Small intestine (tissue), 7 donors: ENCODE measurements at regions not wholly inside any gene's neighbourhood (a gene's known extent, or its start where the extent isn't known, plus 50 kb on each side); places are given as distances from the start of the nearest gene placed in this dataset.

Source experiments
- DNase-seq, 2 donors: peaks; one replicate each; pipeline versions ENCODE4 v3.0.0 to v3.0.0-alpha.2; 2013
- FAIRE-seq: peaks from 2 replicates; lab custom pipeline; 2012; peaks lifted over from hg19 to GRCh38; lab: Jason Lieb, UNC
- H3K27ac ChIP-seq, 3 donors: one replicate each; pipeline ENCODE4 v1.5.1; 2013; ENCODE audit warnings: low read length in 2 of 3, mild to moderate bottlenecking in 2 of 3, control low read depth in 1 of 3, inconsistent platforms in 1 of 3, low read depth in 1 of 3, moderate library complexity in 1 of 3
- H3K27me3 ChIP-seq, 3 donors: one replicate each; pipeline ENCODE4 v1.6.1; 2013; ENCODE audit warnings: low read length in 3 of 3, inconsistent platforms in 1 of 3; ENCODE audit not compliant: control insufficient read depth in 3 of 3, insufficient read depth in 3 of 3
- H3K36me3 ChIP-seq, 3 donors: one replicate each; pipeline ENCODE4 v1.6.1; 2013; ENCODE audit warnings: low read length in 3 of 3, inconsistent platforms in 1 of 3, low read depth in 1 of 3, mild to moderate bottlenecking in 1 of 3, moderate library complexity in 1 of 3; ENCODE audit not compliant: control insufficient read depth in 3 of 3, insufficient read depth in 2 of 3
- H3K4me1 ChIP-seq, 3 donors: one replicate each; pipeline ENCODE4 v1.6.1; 2013; ENCODE audit warnings: low read length in 2 of 3, inconsistent platforms in 1 of 3, low read depth in 1 of 3, mild to moderate bottlenecking in 1 of 3, moderate library complexity in 1 of 3; ENCODE audit not compliant: control insufficient read depth in 3 of 3, insufficient read depth in 2 of 3
- H3K4me3 ChIP-seq, 3 donors: one replicate each; pipeline ENCODE4 v1.5.1; 2013; ENCODE audit warnings: low read length in 3 of 3, control low read depth in 1 of 3, inconsistent platforms in 1 of 3, low read depth in 1 of 3, mild to moderate bottlenecking in 1 of 3, moderate library complexity in 1 of 3
- H3K9me3 ChIP-seq, 2 donors: one replicate each; pipeline ENCODE4 v1.6.1; 2013; ENCODE audit warnings: low read depth in 1 of 2, low read length in 1 of 2; ENCODE audit not compliant: control insufficient read depth in 2 of 2, insufficient read depth in 1 of 2
- WGBS, 3 donors: extraction: QIAGEN DNeasy Blood & Tissue Kit; methylation state at CpG; one replicate each; pipeline ENCODE4 v1.1.7; 2013; 5-methylcytosine and 5-hydroxymethylcytosine counted together
- donor health status: healthy with polysubstance abuse.
- donor health status: control.
- donor health status: control.
- donor health status: Bipolar disorder and iron deficiency.
- donor health status: healthy.

DNA sequence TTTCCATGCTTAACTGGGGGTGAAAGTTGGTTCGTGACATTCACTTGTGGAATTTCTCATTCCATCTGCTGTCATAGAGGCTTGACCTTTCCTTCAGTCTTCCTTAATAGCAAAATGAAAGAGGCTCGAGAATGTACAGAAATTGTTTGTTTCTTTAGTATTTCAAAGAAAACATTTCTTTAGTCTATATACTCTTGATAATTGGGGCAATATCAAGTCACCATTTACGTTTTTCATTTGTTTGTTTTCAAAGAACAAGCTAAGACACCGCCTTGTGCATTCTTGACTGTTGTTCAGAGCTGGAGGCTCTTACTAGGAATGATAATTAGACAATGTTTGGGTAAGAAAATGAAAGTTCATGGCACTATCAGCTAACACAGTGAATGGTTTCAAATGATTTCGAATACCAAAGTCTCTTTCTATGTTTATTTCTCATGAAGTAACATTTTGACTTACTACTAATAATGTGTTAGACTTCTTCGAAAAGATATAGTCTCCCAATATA, 835.4 kb downstream of the SEMA5A start:
- Histone ChIP-seq H3K27me3 (no peaks in the 10 kb centered on the region), H3K27ac (no peak overlapping the region), H3K36me3 (no peaks in the 10 kb centered on the region), H3K4me3 (no peak overlapping the region), H3K4me1 (no peaks in the 10 kb centered on the region), H3K9me3 (peaks cover 0 to 4% of the 10 kb centered on the region in 2 donors)
- WGBS, 3 donors = 62 to 71% (median 63%) methylated on average over 6 of the region's 6 CpGs
- FAIRE-seq = no peak
- no peak for DNase-seq

DNA sequence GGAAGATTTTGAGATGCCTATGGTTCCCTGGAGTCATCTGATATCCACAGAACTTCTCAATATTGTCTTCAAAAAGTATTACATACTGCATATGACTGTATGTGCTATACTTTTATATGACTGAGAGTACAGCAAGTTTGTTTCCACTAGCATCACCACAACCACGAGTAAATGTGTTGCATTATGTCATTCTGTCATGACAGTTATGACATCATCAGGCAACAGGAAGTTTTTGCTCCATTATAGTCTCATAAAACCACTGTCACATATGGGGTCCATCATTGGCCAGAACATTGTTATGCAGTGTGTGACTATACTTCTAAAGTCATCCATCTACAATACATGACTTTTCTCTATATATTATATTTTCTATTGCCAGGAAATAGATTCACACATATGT, 831.7 kb downstream of the SEMA5A start:
- Histone ChIP-seq H3K4me1 (no peaks in the 10 kb centered on the region), H3K36me3 (no peaks in the 10 kb centered on the region), H3K27ac (no peak overlapping the region), H3K4me3 (no peak overlapping the region), H3K9me3 (no peaks in the 10 kb centered on the region), H3K27me3 (no peaks in the 10 kb centered on the region)
- 25 to 32% (median 31%) methylated on average over 1 of the region's 1 CpG for WGBS, 3 donors
- FAIRE-seq = no peak
- DNase-seq = no peak

DNA sequence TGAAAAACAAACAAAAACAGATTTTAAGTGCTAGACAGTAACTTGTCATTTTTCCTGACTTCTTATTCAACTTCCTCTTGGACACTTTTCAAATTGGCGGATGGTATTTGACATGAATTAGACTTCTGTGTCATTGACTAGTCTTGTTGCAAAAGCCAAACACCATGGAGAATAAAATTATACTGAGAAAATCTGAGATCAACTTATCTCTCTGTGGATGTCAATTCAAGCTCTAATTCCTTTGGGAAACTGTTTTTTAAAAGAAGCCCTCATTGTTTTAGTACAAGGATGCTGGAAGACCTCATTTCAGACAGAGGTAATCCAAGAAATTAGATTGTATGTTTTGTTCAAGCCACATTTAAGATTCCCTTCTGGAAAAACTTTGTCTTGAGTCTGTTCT, 831.0 kb downstream of the SEMA5A start:
- Histone ChIP-seq H3K36me3 (no peaks in the 10 kb centered on the region), H3K27ac (no peak overlapping the region), H3K4me3 (no peak overlapping the region), H3K4me1 (no peaks in the 10 kb centered on the region), H3K27me3 (no peaks in the 10 kb centered on the region), H3K9me3 (no peaks in the 10 kb centered on the region)
- FAIRE-seq (no peak), DNase-seq (no peak)
- 78 to 92% (median 81%) methylated on average over 1 of the region's 1 CpG for WGBS, 3 donors

DNA sequence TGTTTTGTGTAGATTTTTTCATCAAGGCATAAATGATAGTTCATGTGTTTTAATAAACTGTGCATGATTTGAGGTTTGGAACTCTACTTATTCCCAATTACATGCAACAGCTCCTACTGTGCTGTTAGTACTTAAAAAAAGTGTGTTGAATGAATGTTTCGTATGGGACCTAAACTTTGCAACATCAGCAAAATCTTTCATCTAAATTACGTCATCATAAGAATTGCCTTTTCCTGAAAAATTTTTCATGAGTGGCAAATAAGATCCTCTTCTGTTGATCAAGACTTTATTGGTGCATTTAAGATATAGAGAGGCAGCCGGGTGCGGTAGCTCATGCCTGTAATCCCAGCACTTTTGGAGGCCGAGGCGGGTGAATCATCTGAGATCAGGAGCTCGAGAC, 826.1 kb downstream of the SEMA5A start:
- Histone ChIP-seq H3K27ac (no peak overlapping the region), H3K4me1 (no peaks in the 10 kb centered on the region), H3K9me3 (no peaks in the 10 kb centered on the region), H3K36me3 (no peaks in the 10 kb centered on the region), H3K4me3 (no peak overlapping the region), H3K27me3 (no peaks in the 10 kb centered on the region)
- WGBS, 3 donors = 81 to 91% (median 90%) methylated on average over 7 of the region's 7 CpGs
- DNase-seq = no peak
- FAIRE-seq = no peak

DNA sequence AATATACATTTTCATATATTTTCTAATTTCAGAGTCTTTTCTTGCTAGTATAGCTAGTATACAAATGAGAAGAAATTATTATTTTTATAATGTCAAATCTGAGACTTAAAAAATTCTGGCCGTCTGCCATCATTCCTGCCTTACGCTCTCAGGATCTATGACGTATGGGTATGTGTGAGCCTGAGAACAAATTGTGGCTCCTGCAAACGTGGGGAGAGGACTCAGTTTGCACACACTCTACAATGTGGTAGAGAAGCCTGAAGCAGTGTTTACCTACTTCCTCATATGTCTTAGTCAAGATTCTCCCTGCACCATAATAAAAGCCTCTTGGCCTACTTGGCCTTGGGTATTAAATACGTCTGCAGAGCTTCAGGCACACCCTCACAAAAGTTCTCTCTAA, 825.4 kb downstream of the SEMA5A start:
- no peak overlapping the region for H3K4me3 ChIP-seq
- H3K27ac ChIP-seq = no peak overlapping the region
- no peaks in the 10 kb centered on the region for H3K9me3 ChIP-seq
- DNase-seq (no peak), FAIRE-seq (no peak)
- H3K27me3 ChIP-seq = no peaks in the 10 kb centered on the region
- H3K4me1 ChIP-seq = no peaks in the 10 kb centered on the region
- 59 to 68% (median 62%) methylated on average over 5 of the region's 5 CpGs for WGBS, 3 donors
- H3K36me3 ChIP-seq = no peaks in the 10 kb centered on the region

DNA sequence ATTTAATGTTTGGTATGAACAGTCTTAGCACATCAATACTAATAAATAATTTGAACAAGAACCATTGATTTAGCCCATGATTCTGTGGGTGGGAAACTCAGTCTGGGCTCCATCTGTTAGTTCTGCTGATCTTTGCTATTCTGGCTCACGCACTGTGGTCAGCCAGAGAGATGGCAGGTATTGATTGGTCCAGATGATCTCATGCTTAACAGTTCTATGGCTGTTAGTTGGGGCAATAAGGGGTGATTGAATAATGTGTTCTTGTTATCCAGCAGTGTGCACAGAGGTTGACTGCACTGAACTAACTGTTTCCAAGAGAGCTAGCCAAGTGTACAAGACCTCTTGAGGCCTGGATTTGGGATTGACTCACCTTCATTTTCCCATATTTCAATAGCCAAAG, 824.3 kb downstream of the SEMA5A start:
- no peak for FAIRE-seq
- 48 to 64% (median 57%) methylated on average over 1 of the region's 1 CpG for WGBS, 3 donors

DNA sequence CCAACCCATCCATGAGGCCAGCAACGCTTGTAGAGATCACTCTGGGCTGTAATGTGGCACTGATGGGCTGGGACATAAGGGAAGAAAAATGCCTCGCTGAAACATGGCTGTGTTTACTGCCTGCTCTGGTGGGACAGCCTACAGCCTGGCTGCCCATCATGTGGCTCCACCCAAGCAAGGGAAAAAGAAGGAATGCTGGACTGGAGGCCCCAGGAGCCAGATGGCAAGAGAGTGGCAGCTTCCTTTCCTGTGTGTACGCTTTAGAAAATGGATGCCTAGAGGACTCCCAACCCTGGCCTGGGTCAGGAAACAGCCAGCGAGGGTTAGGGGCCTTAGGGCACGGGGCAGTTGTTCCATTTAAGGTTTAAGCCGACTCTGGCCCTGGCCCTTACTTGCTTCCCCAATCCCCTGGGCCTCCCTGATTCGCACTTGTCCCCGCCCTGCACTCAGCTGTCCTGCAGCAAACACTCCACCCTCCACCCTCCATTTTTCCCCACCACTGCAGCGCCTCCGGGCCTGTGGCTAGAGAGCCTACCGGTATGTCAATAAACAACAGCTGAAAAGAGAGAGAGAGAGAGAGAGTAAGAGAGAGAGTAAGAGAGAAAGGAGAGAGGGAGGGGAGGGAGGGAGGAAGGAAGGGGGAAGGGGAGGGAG, 819.4 kb downstream of the SEMA5A start:
- H3K36me3 ChIP-seq = no peaks in the 10 kb centered on the region
- no peak for FAIRE-seq
- DNase-seq = no peak
- H3K4me1 ChIP-seq = no peaks in the 10 kb centered on the region
- WGBS, 3 donors = 73 to 78% (median 73%) methylated on average over 11 of the region's 11 CpGs
- no peaks in the 10 kb centered on the region for H3K27me3 ChIP-seq
- no peak overlapping the region for H3K27ac ChIP-seq
- no peak overlapping the region for H3K4me3 ChIP-seq
- peaks cover 0 to 9% of the 10 kb centered on the region in 2 donors for H3K9me3 ChIP-seq

More for the DNA sequence above, 824.3 kb downstream of the SEMA5A start:
- H3K4me3 ChIP-seq = no peak overlapping the region
- H3K27me3 ChIP-seq = no peaks in the 10 kb centered on the region
- H3K36me3 ChIP-seq = no peaks in the 10 kb centered on the region
- H3K27ac ChIP-seq = no peak overlapping the region
- H3K9me3 ChIP-seq = peaks cover 0 to 3% of the 10 kb centered on the region in 2 donors
- no peak for DNase-seq
- H3K4me1 ChIP-seq = no peaks in the 10 kb centered on the region

DNA sequence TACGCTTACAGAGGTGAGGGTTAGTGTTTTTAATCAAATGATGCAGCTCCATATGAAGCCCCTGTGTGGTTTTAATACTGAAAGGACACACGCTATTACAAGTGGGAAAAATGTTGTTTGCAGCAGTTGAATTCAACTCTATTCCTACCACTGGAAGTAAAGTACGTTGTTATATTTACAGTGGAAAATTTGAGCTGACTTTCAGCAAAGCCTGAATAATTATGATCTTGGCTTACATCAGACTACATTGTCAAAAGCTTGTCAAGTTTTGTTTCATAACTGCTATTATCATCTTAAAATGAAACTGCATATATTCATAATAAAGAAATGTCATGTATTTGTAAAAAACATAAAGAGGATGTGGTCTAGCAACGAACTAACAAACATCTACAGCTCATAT, 818.5 kb downstream of the SEMA5A start:
- 50 to 64% (median 63%) methylated on average over 4 of the region's 4 CpGs for WGBS, 3 donors
- FAIRE-seq = no peak
- Histone ChIP-seq H3K9me3 (peaks cover 0 to 9% of the 10 kb centered on the region in 2 donors), H3K27ac (no peak overlapping the region), H3K4me1 (no peaks in the 10 kb centered on the region), H3K4me3 (no peak overlapping the region), H3K36me3 (no peaks in the 10 kb centered on the region), H3K27me3 (no peaks in the 10 kb centered on the region)
- no peak for DNase-seq

DNA sequence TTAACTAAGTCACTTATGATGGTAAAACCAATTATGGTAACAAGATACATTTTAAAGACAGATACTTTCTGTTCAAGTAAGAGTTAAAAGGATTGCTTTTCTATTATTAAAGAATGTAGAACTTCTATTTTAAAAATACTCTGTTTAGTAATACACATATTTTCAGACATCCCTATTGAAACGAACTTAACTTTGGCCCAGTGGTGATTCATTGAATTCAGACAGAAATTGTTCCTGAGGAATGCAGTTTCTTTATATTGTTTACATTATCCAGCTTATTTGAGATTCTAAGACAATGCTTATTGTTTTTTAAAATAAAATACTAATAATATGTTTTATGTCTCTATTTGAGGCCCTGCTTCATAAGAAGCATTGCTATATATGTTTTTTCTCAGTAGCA, 816.4 kb downstream of the SEMA5A start:
- FAIRE-seq (no peak), DNase-seq (no peak)
- WGBS, 3 donors = 50 to 65% (median 55%) methylated on average over 1 of the region's 1 CpG
- H3K4me1 ChIP-seq = no peaks in the 10 kb centered on the region
- H3K27ac ChIP-seq = no peak overlapping the region
- H3K4me3 ChIP-seq = no peak overlapping the region
- peaks cover 0 to 9% of the 10 kb centered on the region in 2 donors for H3K9me3 ChIP-seq
- H3K36me3 ChIP-seq = no peaks in the 10 kb centered on the region
- H3K27me3 ChIP-seq = no peaks in the 10 kb centered on the region
